MG63 (cell line): ENCODE measurements at regions not wholly inside any gene's neighbourhood (a gene's known extent, or its start where the extent isn't known, plus 50 kb on each side); places are given as distances from the start of the nearest gene placed in this dataset.
"Not testable (repeated sequence)": the region's sequence is repeated elsewhere in the genome, so short reads cannot be mapped to it uniquely, and the experiment has no call there.

Source experiments
- DNase-seq: peaks from one replicate; pipeline ENCODE4 v3.0.0-alpha.2; 2020
- H3K27me3 ChIP-seq: fragments of 250-450 bp; sonication (Bioruptor Pico); 2 replicates; pipeline ENCODE4 v1.5.1; 2020; ENCODE audit warnings: mild to moderate bottlenecking, moderate library complexity
- H3K36me3 ChIP-seq: fragments of 250-450 bp; sonication (Bioruptor Pico); 2 replicates; pipeline ENCODE4 v1.5.1; 2020; ENCODE audit warnings: mild to moderate bottlenecking, moderate library complexity
- H3K4me3 ChIP-seq: fragments of 250-450 bp; sonication (Bioruptor Pico); 2 replicates; pipeline ENCODE4 v1.5.1; 2020; ENCODE audit warnings: mild to moderate bottlenecking, moderate library complexity
- H3K9me3 ChIP-seq: fragments of 250-450 bp; sonication (Bioruptor Pico); 2 replicates; pipeline ENCODE4 v1.5.1; 2020; ENCODE audit warnings: mild to moderate bottlenecking, moderate library complexity

DNA sequence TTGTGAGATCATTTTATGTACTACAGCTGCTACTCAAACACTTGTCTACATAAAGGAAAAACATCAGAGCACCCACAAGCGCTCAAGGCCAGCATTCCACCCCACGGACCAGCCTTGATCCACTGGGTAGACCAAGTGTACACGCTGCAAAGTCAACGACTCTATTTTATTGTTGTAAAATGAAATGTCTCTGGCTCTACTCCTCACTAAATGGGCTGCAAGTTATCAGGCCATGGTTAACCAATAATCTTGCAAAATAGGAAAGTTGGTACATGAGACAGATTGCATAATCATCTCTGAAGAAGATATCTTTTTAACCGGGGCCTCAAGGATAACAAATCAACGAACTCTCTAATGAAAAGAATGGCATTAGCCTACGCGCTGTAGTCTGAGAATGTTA lies 69.9 kb upstream of the FOXN3 start:
- Histone ChIP-seq H3K36me3 (no peaks in the 10 kb centered on the region), H3K9me3 (no peaks in the 10 kb centered on the region), H3K27me3 (no peaks in the 10 kb centered on the region), H3K4me3 (no peak overlapping the region)
- DNase-seq, result no peak

DNA sequence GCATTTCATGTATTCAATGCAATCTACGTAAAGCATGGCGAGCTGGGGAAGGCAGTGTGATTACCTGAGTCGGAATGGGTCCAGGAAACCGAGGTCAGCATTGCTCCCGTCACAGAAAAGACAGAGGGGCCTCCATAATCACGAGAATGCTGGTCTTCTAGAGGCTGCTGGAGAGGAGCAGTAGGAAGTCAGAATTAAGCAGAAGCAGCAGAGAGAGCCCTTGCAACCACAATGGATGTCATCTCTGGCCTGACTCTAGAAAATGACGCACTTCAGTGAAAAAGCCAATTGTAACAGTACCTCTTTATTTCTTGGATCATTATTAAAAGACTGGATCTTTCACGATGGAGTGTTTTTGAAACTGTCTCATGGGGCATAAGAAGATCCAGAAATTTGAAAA lies 69.5 kb upstream of the FOXN3 start:
- no peak overlapping the region for H3K4me3 ChIP-seq

DNA sequence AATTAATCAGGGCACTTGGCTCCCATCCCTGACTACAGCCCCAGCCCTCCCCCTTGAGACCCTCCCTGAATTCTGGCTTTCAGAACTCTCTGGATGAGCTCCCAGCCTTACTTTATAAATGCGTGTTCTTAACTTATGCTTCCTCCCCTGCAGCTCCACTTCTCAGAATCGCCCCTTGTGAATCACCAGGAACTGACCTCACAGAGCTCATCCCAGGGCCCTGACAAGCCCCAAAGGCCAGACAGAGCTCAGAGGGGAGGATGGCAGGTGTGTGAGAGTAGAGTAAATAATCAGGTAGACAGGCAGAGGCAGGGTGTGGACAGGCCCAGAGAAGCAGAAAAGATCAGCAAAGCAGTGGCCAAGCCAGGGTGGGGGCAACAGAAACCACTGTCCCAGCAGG lies 68.2 kb upstream of the FOXN3 start:
- no peak for DNase-seq
- Histone ChIP-seq H3K36me3 (no peaks in the 10 kb centered on the region), H3K9me3 (no peaks in the 10 kb centered on the region), H3K4me3 (no peak overlapping the region), H3K27me3 (no peaks in the 10 kb centered on the region)

More for the DNA sequence above, 69.5 kb upstream of the FOXN3 start:
- DNase-seq, result no peak
- H3K9me3 ChIP-seq, result no peaks in the 10 kb centered on the region
- no peaks in the 10 kb centered on the region for H3K27me3 ChIP-seq
- no peaks in the 10 kb centered on the region for H3K36me3 ChIP-seq

DNA sequence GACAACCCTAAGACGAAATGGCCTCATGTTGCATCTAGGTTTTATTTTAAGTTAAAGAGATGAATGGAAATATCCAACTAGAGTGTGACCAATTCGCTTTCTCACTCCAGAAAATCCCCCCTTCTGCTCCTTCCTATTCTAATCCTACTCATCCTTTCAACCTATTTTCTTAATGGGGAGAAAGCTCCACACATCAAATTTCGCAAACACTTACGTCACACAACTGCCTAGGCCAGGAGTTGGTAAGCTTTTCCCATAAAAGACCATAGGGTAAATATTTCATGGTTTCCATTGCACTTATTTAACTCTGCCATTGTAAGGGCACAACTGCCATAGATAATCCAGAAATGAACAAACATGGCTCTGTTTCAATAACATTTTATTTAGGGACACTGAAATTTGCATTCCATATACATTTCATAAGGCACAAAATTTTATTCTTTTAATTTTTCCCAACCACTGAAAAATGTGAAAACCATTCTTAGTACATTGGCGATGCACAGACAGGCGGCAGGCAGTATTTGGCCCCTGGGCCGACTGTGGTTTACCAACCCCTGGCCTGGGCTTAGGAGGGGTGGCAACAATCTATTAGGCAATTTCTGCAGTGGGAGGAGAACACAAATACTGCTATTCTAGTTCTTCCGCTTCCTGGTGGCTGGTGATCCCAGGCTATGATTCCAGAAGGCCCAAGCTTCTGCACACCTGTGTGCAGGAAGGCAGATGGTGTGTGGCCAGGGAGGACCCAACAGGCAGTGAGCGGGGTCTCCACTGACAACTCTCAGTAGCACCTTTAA lies 67.2 kb upstream of the FOXN3 start:
- Histone ChIP-seq H3K36me3 (no peaks in the 10 kb centered on the region), H3K27me3 (no peaks in the 10 kb centered on the region), H3K4me3 (no peak overlapping the region), H3K9me3 (no peaks in the 10 kb centered on the region)
- no peak for DNase-seq

DNA sequence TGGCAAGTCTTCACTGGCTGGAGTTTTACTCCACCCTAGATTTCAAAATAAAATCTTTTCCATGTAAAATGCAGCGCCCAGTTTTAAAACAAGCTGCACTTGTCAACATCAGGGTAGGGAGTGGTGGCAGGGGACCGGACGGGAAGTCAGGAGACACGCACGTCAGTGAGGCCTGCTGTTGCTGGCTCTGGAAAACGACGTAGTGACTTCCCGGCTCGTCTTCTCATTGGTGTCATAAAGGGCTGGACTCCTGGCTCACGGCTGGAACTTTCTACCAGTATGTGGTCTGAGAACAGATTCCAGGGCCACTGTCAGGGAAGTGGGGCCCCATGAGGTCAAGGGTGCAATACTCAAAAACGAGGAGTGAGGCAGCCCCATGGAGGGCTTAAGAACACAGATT lies 64.2 kb upstream of the FOXN3 start:
- H3K4me3 ChIP-seq, result no peak overlapping the region
- no peak for DNase-seq
- no peaks in the 10 kb centered on the region for H3K9me3 ChIP-seq
- H3K36me3 ChIP-seq, result no peaks in the 10 kb centered on the region
- no peaks in the 10 kb centered on the region for H3K27me3 ChIP-seq

DNA sequence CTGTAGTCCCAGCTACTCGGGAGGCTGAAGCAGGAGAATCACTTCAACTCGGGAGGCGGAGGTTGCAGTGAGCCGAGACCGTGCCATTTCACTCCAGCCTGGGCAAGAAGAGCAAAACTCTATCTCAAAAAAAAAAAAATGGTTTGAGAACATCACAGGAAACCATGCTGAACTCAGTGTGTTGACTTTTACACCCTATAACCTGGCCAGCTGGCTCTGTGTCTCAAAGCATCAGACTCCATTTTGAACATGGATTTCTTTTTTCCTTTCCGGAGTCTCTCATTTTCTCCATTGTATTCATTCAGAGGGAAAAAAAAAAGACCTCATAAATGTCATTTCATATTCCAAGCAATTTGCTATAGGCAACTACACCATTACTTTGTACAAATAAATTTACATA lies 63.2 kb upstream of the FOXN3 start:
- DNase-seq, result no peak
- no peaks in the 10 kb centered on the region for H3K9me3 ChIP-seq
- no peaks in the 10 kb centered on the region for H3K36me3 ChIP-seq
- no peaks in the 10 kb centered on the region for H3K27me3 ChIP-seq
- H3K4me3 ChIP-seq, result no peak overlapping the region

DNA sequence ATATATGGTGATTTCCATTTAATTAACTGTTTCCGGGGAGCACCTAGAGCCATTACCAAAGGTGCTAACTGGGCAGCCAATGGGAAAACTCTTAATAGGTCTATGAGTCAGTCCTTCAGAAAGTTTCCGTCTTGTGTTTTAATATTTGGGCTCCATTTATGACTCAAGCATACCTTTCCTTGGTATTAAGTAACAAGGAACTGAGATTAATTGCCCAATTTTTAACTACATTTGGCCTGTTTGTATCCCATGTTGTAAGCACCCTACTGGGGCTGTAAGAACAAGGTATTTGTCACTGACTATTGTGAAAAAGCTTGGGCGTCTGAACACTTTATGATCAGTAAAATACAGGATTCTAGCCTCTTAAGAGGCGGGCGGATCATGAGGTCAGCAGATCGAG lies 62.8 kb upstream of the FOXN3 start:
- Histone ChIP-seq H3K9me3 (no peaks in the 10 kb centered on the region), H3K36me3 (no peaks in the 10 kb centered on the region), H3K27me3 (no peaks in the 10 kb centered on the region), H3K4me3 (no peak overlapping the region)
- DNase-seq, result no peak

DNA sequence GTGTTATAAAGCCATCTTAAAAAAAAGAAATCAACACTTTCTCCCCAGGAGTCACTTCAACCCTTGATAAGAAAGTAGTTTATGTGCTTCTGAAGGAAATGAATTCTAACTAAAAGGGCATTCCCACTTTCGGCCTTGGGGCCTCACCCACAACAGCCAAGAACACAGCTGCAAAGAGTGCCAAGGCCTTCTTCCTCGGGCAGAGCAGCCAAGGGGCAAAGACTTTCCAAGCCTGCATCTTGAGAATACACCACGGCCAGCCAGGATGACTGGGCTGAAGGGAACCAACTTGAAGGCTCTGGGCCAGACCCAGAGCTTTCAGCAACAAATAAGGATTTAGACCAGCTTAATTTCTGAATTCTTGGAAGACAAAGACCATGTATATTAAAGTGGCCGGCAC lies 60.4 kb upstream of the FOXN3 start:
- H3K9me3 ChIP-seq, result no peaks in the 10 kb centered on the region
- no peaks in the 10 kb centered on the region for H3K27me3 ChIP-seq
- DNase-seq, result peak; percentile 87
- H3K36me3 ChIP-seq, result no peaks in the 10 kb centered on the region
- H3K4me3 ChIP-seq, result no peak overlapping the region

DNA sequence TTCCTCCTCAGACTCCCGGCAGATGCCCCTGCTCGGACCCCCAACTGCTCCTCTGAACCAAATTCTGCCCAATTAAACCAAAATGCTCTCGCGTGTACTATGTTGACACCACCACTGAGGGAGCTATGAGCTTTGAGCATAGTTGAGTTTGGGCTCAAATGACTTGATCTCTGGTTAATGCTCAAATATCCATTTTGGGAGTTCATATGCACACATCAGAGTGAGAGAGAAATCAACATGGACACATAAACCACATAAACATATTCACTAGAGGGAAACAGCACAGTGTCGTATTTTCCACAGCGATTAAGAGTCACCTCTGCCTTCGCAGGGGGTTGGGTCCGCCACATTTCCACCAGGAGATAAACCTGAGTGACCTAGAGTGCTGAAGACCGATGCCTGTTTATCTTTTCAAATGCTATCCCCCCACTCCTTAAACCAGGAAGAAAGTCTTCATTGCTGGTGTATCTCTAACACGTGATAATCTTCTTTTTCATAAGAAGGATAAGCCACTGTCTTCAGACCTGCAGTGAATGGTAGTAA lies 59.4 kb upstream of the FOXN3 start:
- Histone ChIP-seq H3K9me3 (no peaks in the 10 kb centered on the region), H3K4me3 (no peak overlapping the region), H3K27me3 (no peaks in the 10 kb centered on the region), H3K36me3 (no peaks in the 10 kb centered on the region)
- no peak for DNase-seq

DNA sequence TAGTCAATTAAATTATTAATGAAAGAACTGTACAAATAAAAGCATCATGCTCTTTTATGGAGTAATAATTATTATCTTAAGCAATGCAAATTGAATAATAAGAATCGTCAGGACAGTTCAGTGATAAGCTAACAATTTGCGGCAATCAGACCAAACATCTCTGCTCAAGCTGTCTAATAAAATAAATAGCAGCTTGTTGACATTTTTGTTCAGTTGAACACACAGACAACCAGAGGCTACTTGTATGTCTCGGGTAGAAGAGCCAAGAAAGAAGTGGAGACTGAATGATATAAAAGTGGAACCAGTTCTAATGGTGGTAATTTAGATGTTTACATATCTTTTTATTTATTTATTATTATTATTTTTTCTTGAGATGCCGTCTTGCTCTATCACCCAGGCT lies 57.4 kb upstream of the FOXN3 start:
- H3K27me3 ChIP-seq, result no peaks in the 10 kb centered on the region

DNA sequence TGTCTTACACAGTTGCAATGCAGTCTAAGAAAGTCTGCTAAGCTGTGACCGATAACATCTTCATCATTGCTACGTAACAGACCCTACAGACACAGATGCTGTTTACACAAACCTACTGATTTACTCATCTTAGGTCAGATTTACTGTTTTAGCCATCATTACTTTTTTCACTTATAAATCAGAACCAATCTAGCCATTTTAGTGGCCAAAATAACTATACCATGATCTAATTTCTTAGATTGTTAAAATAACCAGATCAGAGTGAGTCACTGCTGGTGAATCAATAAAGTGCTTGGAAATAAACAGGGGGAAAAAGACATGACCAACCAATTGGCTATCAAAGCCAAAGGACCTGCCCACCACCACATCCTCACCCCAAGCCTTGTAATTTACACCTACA lies 57.0 kb upstream of the FOXN3 start:
- Histone ChIP-seq H3K9me3 (no peaks in the 10 kb centered on the region), H3K36me3 (no peaks in the 10 kb centered on the region), H3K4me3 (no peak overlapping the region), H3K27me3 (no peaks in the 10 kb centered on the region)
- no peak for DNase-seq

More for the DNA sequence above, 57.4 kb upstream of the FOXN3 start:
- no peak for DNase-seq
- Histone ChIP-seq H3K36me3 (no peaks in the 10 kb centered on the region), H3K4me3 (no peak overlapping the region), H3K9me3 (no peaks in the 10 kb centered on the region)

DNA sequence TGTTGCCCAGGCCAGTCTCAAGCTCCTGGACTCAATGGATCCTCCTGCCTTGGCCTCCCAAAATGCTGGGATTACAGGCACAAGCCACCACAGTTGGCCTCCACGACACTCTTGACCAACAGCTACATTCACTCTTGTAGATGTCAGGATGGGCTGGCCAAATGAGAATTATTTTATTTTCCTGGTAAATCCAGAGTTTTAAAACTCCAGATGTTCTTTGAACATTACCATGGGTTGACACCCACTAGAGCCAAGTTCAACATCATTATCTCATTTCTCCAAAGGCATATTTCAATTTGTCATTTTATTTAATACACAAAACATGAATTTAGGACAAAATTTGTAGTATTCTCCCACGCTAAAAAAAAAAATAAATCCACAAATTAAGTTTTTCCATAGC lies 56.5 kb upstream of the FOXN3 start:
- H3K4me3 ChIP-seq, result no peak overlapping the region
- DNase-seq, result no peak
- H3K27me3 ChIP-seq, result no peaks in the 10 kb centered on the region
- H3K36me3 ChIP-seq, result no peaks in the 10 kb centered on the region
- no peaks in the 10 kb centered on the region for H3K9me3 ChIP-seq

DNA sequence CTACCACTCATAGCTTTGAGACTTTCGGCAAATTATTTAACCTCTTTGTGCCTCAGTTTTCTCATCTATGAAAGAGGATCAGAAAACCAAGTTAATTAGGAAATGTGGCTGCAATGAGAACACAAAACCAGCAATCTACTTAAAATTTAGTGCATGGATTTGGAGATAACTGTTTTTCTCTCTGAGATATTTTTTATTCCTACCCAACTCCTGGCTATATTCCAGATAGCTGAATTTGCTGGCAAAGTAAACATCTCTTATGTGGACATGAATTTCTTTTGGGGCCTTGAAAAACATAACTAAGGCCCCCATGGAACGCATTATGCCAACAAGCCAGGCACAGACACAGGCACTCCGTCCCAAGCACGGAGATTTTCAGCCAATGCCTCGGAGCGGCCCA lies 53.4 kb upstream of the FOXN3 start:
- H3K9me3 ChIP-seq, result no peaks in the 10 kb centered on the region
- H3K36me3 ChIP-seq, result no peaks in the 10 kb centered on the region
- DNase-seq, result no peak
- H3K4me3 ChIP-seq, result no peak overlapping the region
- H3K27me3 ChIP-seq, result no peaks in the 10 kb centered on the region

DNA sequence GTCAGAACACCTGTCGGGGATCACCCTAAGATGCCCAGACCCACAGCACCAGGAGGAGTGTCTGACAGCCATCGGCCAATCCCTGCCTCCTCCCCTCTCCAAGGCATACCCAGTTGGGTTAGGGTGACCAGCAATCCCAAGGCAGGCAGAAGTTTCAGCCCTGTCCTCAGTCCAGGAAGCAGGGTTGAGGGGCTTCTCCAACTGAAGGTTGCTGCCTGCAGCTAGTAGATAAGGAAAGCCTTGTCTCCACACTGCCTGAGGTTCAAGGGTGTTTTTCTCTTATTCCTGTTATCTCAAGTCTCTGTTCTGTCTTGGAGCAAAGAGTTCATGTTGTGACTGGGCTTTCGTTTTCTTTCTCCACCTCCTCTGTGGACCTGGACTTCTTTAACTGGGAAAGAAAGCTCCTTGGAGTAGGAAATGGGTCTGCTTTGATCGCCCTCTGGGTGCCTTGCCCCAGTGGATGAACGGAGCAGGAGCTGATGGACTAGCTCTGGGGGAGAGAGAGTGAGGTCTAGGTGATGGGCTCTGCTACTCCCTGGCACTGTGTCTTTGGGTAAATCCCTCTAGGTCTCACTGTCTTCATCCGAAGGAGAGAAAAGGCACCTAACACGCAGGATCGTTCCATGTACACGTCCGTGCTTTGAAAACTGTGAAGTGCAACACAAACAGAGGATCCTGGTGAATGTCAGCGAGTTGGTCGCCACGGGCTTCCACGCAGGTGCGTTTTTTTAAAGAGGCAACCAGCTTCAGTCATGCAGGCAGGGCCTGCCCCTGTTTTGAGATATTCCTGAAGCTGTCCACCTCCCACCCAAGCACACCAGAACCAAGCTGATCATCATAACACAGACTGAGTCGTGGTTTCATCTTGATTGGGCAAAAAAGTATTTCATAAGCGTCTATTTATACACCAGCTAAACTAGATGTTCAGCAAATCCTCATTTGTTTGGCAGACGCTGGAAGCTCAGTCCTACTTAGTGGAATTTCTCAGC lies 52.5 kb upstream of the FOXN3 start:
- H3K27me3 ChIP-seq, result no peaks in the 10 kb centered on the region
- H3K36me3 ChIP-seq, result no peaks in the 10 kb centered on the region
- no peaks in the 10 kb centered on the region for H3K9me3 ChIP-seq
- no peak for DNase-seq
- no peak overlapping the region for H3K4me3 ChIP-seq

DNA sequence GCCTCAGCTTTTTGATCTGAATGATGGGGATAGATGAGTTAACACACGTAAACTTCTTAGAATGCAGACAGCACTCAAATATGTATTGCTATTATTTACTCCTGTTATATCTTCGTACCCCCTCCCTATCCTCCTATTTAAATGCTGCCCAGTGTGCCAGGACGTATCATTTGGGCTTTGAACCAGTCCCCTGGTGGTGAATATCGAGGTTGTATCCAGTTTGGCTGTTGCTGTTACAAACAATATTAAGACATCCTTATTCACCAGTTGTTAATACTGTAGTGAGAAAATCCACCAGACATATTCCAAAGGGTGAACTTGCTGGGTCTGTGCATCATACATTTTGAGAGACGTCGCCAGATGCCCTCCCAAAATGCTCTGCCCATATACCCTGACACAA lies 51.5 kb upstream of the FOXN3 start:
- Histone ChIP-seq H3K27me3 (no peaks in the 10 kb centered on the region), H3K9me3 (no peaks in the 10 kb centered on the region), H3K36me3 (no peaks in the 10 kb centered on the region), H3K4me3 (no peak overlapping the region)
- DNase-seq, result no peak

DNA sequence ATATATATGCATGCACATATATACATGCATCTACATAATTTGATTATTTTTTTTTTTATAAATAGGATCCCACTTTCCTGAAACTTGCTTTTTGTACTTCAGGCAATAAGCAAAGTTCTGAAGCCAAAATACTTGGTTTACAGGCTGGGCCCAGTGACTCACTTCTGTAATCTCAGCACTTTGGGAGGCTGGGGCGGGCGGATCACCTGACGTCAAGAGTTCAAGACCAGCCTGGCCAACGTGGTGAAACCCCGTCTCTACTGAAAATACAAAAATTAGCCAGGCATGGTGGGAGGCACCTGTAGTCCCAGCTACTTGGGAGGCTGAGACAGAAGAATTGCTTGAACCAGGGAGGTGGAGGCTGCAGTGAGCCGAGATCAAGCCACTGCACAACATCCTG lies 51.0 kb upstream of the FOXN3 start:
- H3K36me3 ChIP-seq, H3K4me3 ChIP-seq, H3K27me3 ChIP-seq, H3K9me3 ChIP-seq, DNase-seq: not testable (repeated sequence)

DNA sequence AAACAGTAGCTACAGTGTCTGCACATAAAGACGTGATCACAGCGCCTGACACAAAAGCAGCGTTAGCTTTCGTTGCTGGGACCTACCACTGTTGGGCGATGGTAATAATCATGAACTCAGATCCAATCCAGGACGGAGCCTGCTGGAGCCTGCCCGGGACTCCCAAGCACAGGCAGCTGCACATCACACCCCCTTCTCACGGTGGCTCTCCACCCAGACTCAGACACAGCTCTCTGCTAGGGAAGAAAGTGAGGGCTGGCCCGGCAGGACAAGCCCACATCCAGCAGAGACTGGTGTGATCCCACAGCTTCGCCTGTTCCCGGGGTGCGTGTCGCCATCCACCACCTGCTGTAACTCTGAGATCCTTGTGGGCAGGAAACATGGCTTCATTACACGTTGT lies 49.9 kb upstream of the FOXN3 start:
- DNase-seq, result no peak
- Histone ChIP-seq H3K36me3 (no peaks in the 10 kb centered on the region), H3K27me3 (no peaks in the 10 kb centered on the region), H3K9me3 (no peaks in the 10 kb centered on the region), H3K4me3 (no peak overlapping the region)
